ENCODE measurements at regions not wholly inside any gene's neighbourhood (a gene's known extent, or its start where the extent isn't known, plus 50 kb on each side); places are given as distances from the start of the nearest gene placed in this dataset.
A peak's percentile ranks its signal among the peaks of the same experiment; 100 is the strongest.

GRCh38 chr11:15829312-15829711 is 527.0 kb downstream of the SOX6 start:
- H3K36me3 ChIP-seq (replicated peaks in 1 of 2; ENCODE audit: control insufficient read depth in 2 of 2, insufficient read depth in 2 of 2, low read length in 2 of 2), result no peaks in the 10 kb centered on the region
- H3K4me3 ChIP-seq (ENCODE audit: low read length in 2 of 2), result no peak overlapping the region
- no peak overlapping the region for H2BK5ac ChIP-seq (ENCODE audit: low read length)
- no peak overlapping the region for H4K91ac ChIP-seq (ENCODE audit: low read depth, low read length, poor library complexity)
- H3K79me1 ChIP-seq (ENCODE audit: low read depth, low read length), result no peaks in the 10 kb centered on the region
- no peak overlapping the region for H2AFZ ChIP-seq (ENCODE audit: low read length)
- H3K23ac ChIP-seq (ENCODE audit: low read depth, low read length, poor library complexity), result no peak overlapping the region
- no peaks in the 10 kb centered on the region for H3K9me3 ChIP-seq (replicated peaks in 1 of 2; ENCODE audit: control insufficient read depth in 2 of 2, insufficient read depth in 1 of 2, low read depth in 1 of 2, low read length in 2 of 2)
- no peak overlapping the region for H3K4ac ChIP-seq (ENCODE audit: low read length)
- H3K18ac ChIP-seq (ENCODE audit: low read length), result no peak overlapping the region
- no peak overlapping the region for H2BK12ac ChIP-seq (ENCODE audit: low read length)
- no peak overlapping the region for H3K27ac ChIP-seq (replicated peaks; ENCODE audit: low read length)
- no peak overlapping the region for H2BK15ac ChIP-seq (ENCODE audit: low read length)
- H3K4me1 ChIP-seq (ENCODE audit: control insufficient read depth in 2 of 2, insufficient read depth in 1 of 2, low read depth in 1 of 2, low read length in 2 of 2), result peaks cover 13 to 16% of the 10 kb centered on the region in 2 donors
- DNase-seq (ENCODE audit: low spot score), result no peak
- no peak overlapping the region for H4K8ac ChIP-seq (ENCODE audit: low read depth, low read length)
- WGBS, 2 donors (ENCODE audit: extremely low coverage in 2 of 2, insufficient read length in 2 of 2, insufficient replicate concordance in 1 of 2), result no CpG with 5 or more reads among the region's 1 CpG
- no peak overlapping the region for H3K4me2 ChIP-seq (ENCODE audit: insufficient read depth, low read length, poor library complexity, severe bottlenecking)
- H3K9ac ChIP-seq (ENCODE audit: low read depth, low read length, poor library complexity), result no peak overlapping the region
- H3K27me3 ChIP-seq (ENCODE audit: control insufficient read depth in 3 of 3, insufficient read depth in 3 of 3, low read depth in 1 of 3, low read length in 3 of 3), result peaks cover 0 to 3% (median 0%) of the 10 kb centered on the region in 3 experiments
- H3K14ac ChIP-seq (ENCODE audit: low read length), result no peak overlapping the region
- H2AK5ac ChIP-seq (ENCODE audit: low read depth, low read length), result no peak overlapping the region
- H2BK120ac ChIP-seq (ENCODE audit: low read depth, low read length), result no peak overlapping the region

GRCh38 chr11:15830741-15831428 is 525.5 kb downstream of the SOX6 start:
- Histone ChIP-seq H3K4me2 (ENCODE audit: insufficient read depth, low read length, poor library complexity, severe bottlenecking) (no peak overlapping the region), H3K14ac (ENCODE audit: low read length) (no peak overlapping the region), H3K4me1 (ENCODE audit: control insufficient read depth in 2 of 2, insufficient read depth in 1 of 2, low read depth in 1 of 2, low read length in 2 of 2) (peaks cover 13 to 16% of the 10 kb centered on the region in 2 donors), H4K91ac (ENCODE audit: low read depth, low read length, poor library complexity) (no peak overlapping the region), H2BK120ac (ENCODE audit: low read depth, low read length) (no peak overlapping the region), H3K9ac (ENCODE audit: low read depth, low read length, poor library complexity) (no peak overlapping the region), H2BK12ac (ENCODE audit: low read length) (no peak overlapping the region), H2AFZ (ENCODE audit: low read length) (no peak overlapping the region), H3K18ac (ENCODE audit: low read length) (no peak overlapping the region), H4K8ac (ENCODE audit: low read depth, low read length) (no peak overlapping the region), H3K27ac (replicated peaks; ENCODE audit: low read length) (no peak overlapping the region), H3K4me3 (ENCODE audit: low read length in 2 of 2) (no peak overlapping the region), H3K4ac (ENCODE audit: low read length) (no peak overlapping the region), H3K79me1 (ENCODE audit: low read depth, low read length) (no peaks in the 10 kb centered on the region), H2BK15ac (ENCODE audit: low read length) (no peak overlapping the region), H3K9me3 (replicated peaks in 1 of 2; ENCODE audit: control insufficient read depth in 2 of 2, insufficient read depth in 1 of 2, low read depth in 1 of 2, low read length in 2 of 2) (no peaks in the 10 kb centered on the region), H3K27me3 (ENCODE audit: control insufficient read depth in 3 of 3, insufficient read depth in 3 of 3, low read depth in 1 of 3, low read length in 3 of 3) (no peaks in the 10 kb centered on the region), H3K23ac (ENCODE audit: low read depth, low read length, poor library complexity) (no peak overlapping the region), H2AK5ac (ENCODE audit: low read depth, low read length) (no peak overlapping the region), H3K36me3 (replicated peaks in 1 of 2; ENCODE audit: control insufficient read depth in 2 of 2, insufficient read depth in 2 of 2, low read length in 2 of 2) (no peaks in the 10 kb centered on the region), H2BK5ac (ENCODE audit: low read length) (no peak overlapping the region)
- DNase-seq (ENCODE audit: low spot score), result no peak
- no CpG with 5 or more reads among the region's 9 CpGs for WGBS, 2 donors (ENCODE audit: extremely low coverage in 2 of 2, insufficient read length in 2 of 2, insufficient replicate concordance in 1 of 2)

GRCh38 chr11:15835788-15836411 is 520.4 kb downstream of the SOX6 start:
- no peaks in the 10 kb centered on the region for H3K36me3 ChIP-seq (replicated peaks in 1 of 2; ENCODE audit: control insufficient read depth in 2 of 2, insufficient read depth in 2 of 2, low read length in 2 of 2)
- H3K23ac ChIP-seq (ENCODE audit: low read depth, low read length, poor library complexity), result no peak overlapping the region
- no peaks in the 10 kb centered on the region for H3K27me3 ChIP-seq (ENCODE audit: control insufficient read depth in 3 of 3, insufficient read depth in 3 of 3, low read depth in 1 of 3, low read length in 3 of 3)
- H3K4ac ChIP-seq (ENCODE audit: low read length), result no peak overlapping the region
- no peak overlapping the region for H3K4me2 ChIP-seq (ENCODE audit: insufficient read depth, low read length, poor library complexity, severe bottlenecking)
- no peak overlapping the region for H2BK5ac ChIP-seq (ENCODE audit: low read length)
- no peak overlapping the region for H3K14ac ChIP-seq (ENCODE audit: low read length)
- no peak overlapping the region for H3K4me3 ChIP-seq (ENCODE audit: low read length in 2 of 2)
- H3K9me3 ChIP-seq (replicated peaks in 1 of 2; ENCODE audit: control insufficient read depth in 2 of 2, insufficient read depth in 1 of 2, low read depth in 1 of 2, low read length in 2 of 2), result no peaks in the 10 kb centered on the region
- no peak for DNase-seq (ENCODE audit: low spot score)
- H3K79me1 ChIP-seq (ENCODE audit: low read depth, low read length), result no peaks in the 10 kb centered on the region
- H3K18ac ChIP-seq (ENCODE audit: low read length), result peak overlapping the region; percentile 9
- no peak overlapping the region for H2BK12ac ChIP-seq (ENCODE audit: low read length)
- peaks cover 0 to 7% of the 10 kb centered on the region in 2 donors for H3K4me1 ChIP-seq (ENCODE audit: control insufficient read depth in 2 of 2, insufficient read depth in 1 of 2, low read depth in 1 of 2, low read length in 2 of 2)
- no peak overlapping the region for H4K91ac ChIP-seq (ENCODE audit: low read depth, low read length, poor library complexity)
- no peak overlapping the region for H2BK120ac ChIP-seq (ENCODE audit: low read depth, low read length)
- no peak overlapping the region for H3K27ac ChIP-seq (replicated peaks; ENCODE audit: low read length)
- no peak overlapping the region for H4K8ac ChIP-seq (ENCODE audit: low read depth, low read length)
- no CpG with 5 or more reads among the region's 7 CpGs for WGBS, 2 donors (ENCODE audit: extremely low coverage in 2 of 2, insufficient read length in 2 of 2, insufficient replicate concordance in 1 of 2)
- no peak overlapping the region for H2AFZ ChIP-seq (ENCODE audit: low read length)
- no peak overlapping the region for H3K9ac ChIP-seq (ENCODE audit: low read depth, low read length, poor library complexity)
- H2BK15ac ChIP-seq (ENCODE audit: low read length), result no peak overlapping the region
- H2AK5ac ChIP-seq (ENCODE audit: low read depth, low read length), result no peak overlapping the region

GRCh38 chr11:15836795-15837194 is 519.6 kb downstream of the SOX6 start:
- H3K14ac ChIP-seq (ENCODE audit: low read length), result no peak overlapping the region
- DNase-seq (ENCODE audit: low spot score), result no peak
- no peak overlapping the region for H3K18ac ChIP-seq (ENCODE audit: low read length)
- H4K8ac ChIP-seq (ENCODE audit: low read depth, low read length), result no peak overlapping the region
- peaks cover 0 to 12% of the 10 kb centered on the region in 2 donors for H3K4me1 ChIP-seq (ENCODE audit: control insufficient read depth in 2 of 2, insufficient read depth in 1 of 2, low read depth in 1 of 2, low read length in 2 of 2)
- no peak overlapping the region for H4K91ac ChIP-seq (ENCODE audit: low read depth, low read length, poor library complexity)
- H2BK120ac ChIP-seq (ENCODE audit: low read depth, low read length), result no peak overlapping the region
- H3K9ac ChIP-seq (ENCODE audit: low read depth, low read length, poor library complexity), result no peak overlapping the region
- no peak overlapping the region for H2BK5ac ChIP-seq (ENCODE audit: low read length)
- no peak overlapping the region for H3K4me2 ChIP-seq (ENCODE audit: insufficient read depth, low read length, poor library complexity, severe bottlenecking)
- no peaks in the 10 kb centered on the region for H3K27me3 ChIP-seq (ENCODE audit: control insufficient read depth in 3 of 3, insufficient read depth in 3 of 3, low read depth in 1 of 3, low read length in 3 of 3)
- H3K27ac ChIP-seq (replicated peaks; ENCODE audit: low read length), result no peak overlapping the region
- no peaks in the 10 kb centered on the region for H3K36me3 ChIP-seq (replicated peaks in 1 of 2; ENCODE audit: control insufficient read depth in 2 of 2, insufficient read depth in 2 of 2, low read length in 2 of 2)
- H2AK5ac ChIP-seq (ENCODE audit: low read depth, low read length), result no peak overlapping the region
- no peaks in the 10 kb centered on the region for H3K79me1 ChIP-seq (ENCODE audit: low read depth, low read length)
- H2BK15ac ChIP-seq (ENCODE audit: low read length), result no peak overlapping the region
- H2BK12ac ChIP-seq (ENCODE audit: low read length), result no peak overlapping the region
- no peak overlapping the region for H3K23ac ChIP-seq (ENCODE audit: low read depth, low read length, poor library complexity)
- H3K4me3 ChIP-seq (ENCODE audit: low read length in 2 of 2), result no peak overlapping the region
- no CpG with 5 or more reads among the region's 1 CpG for WGBS, 2 donors (ENCODE audit: extremely low coverage in 2 of 2, insufficient read length in 2 of 2, insufficient replicate concordance in 1 of 2)
- H2AFZ ChIP-seq (ENCODE audit: low read length), result no peak overlapping the region
- no peak overlapping the region for H3K4ac ChIP-seq (ENCODE audit: low read length)
- no peaks in the 10 kb centered on the region for H3K9me3 ChIP-seq (replicated peaks in 1 of 2; ENCODE audit: control insufficient read depth in 2 of 2, insufficient read depth in 1 of 2, low read depth in 1 of 2, low read length in 2 of 2)

Measured in neuronal stem cell (in vitro differentiated cells).